ENCODE measurements at regions not wholly inside any gene's neighbourhood (a gene's known extent, or its start where the extent isn't known, plus 50 kb on each side); places are given as distances from the start of the nearest gene placed in this dataset.
"Not testable (repeated sequence)": the region's sequence is repeated elsewhere in the genome, so short reads cannot be mapped to it uniquely, and the experiment has no call there.

- TF ChIP-seq TAF1 (IDR thresholded peaks at IDR 0.05; ENCODE audit: low read depth, low read length) (no peak), SPI1 (IDR thresholded peaks at IDR 0.05; ENCODE audit: low read depth, low read length) (no peak), POU2F2 (IDR thresholded peaks at IDR 0.05; ENCODE audit: low read depth, low read length) (no peak), PAX5 (IDR thresholded peaks at IDR 0.05; ENCODE audit: insufficient read depth, low read length, severe bottlenecking) (no peak), POLR2AphosphoS5 (IDR thresholded peaks at IDR 0.05; ENCODE audit: low read depth, low read length) (no peak), POLR2A (IDR thresholded peaks at IDR 0.05; ENCODE audit: low read depth, low read length) (no peak)
- no peak for DNase-seq (ENCODE audit: insufficient read length, low spot score)
- no peak for FAIRE-seq
These were observed 79.4 kb upstream of the NXPH1 start for GRCh38 chr7:8353991-8354390.

GRCh38 chr7:8354503-8354902 lies 78.9 kb upstream of the NXPH1 start:
- TF ChIP-seq POLR2A (IDR thresholded peaks at IDR 0.05; ENCODE audit: low read depth, low read length) (no peak), POLR2AphosphoS5 (IDR thresholded peaks at IDR 0.05; ENCODE audit: low read depth, low read length) (no peak), TAF1 (IDR thresholded peaks at IDR 0.05; ENCODE audit: low read depth, low read length) (no peak), PAX5 (IDR thresholded peaks at IDR 0.05; ENCODE audit: insufficient read depth, low read length, severe bottlenecking) (no peak), POU2F2 (IDR thresholded peaks at IDR 0.05; ENCODE audit: low read depth, low read length) (no peak), SPI1 (IDR thresholded peaks at IDR 0.05; ENCODE audit: low read depth, low read length) (no peak)
- FAIRE-seq (no peak), DNase-seq (ENCODE audit: insufficient read length, low spot score) (no peak)

GRCh38 chr7:8356071-8356470 lies 77.3 kb upstream of the NXPH1 start:
- no peak for DNase-seq (ENCODE audit: insufficient read length, low spot score)
- no peak for FAIRE-seq
- TF ChIP-seq POU2F2 (IDR thresholded peaks at IDR 0.05; ENCODE audit: low read depth, low read length), result no peak
- TF ChIP-seq POLR2A (IDR thresholded peaks at IDR 0.05; ENCODE audit: low read depth, low read length), result no peak
- no peak for TF ChIP-seq POLR2AphosphoS5 (IDR thresholded peaks at IDR 0.05; ENCODE audit: low read depth, low read length)
- no peak for TF ChIP-seq PAX5 (IDR thresholded peaks at IDR 0.05; ENCODE audit: insufficient read depth, low read length, severe bottlenecking)

GRCh38 chr7:8357536-8357935 lies 75.9 kb upstream of the NXPH1 start:
- TF ChIP-seq POLR2AphosphoS5 (IDR thresholded peaks at IDR 0.05; ENCODE audit: low read depth, low read length) (no peak), PAX5 (IDR thresholded peaks at IDR 0.05; ENCODE audit: insufficient read depth, low read length, severe bottlenecking) (no peak), TAF1 (IDR thresholded peaks at IDR 0.05; ENCODE audit: low read depth, low read length) (no peak), POLR2A (IDR thresholded peaks at IDR 0.05; ENCODE audit: low read depth, low read length) (no peak), POU2F2 (IDR thresholded peaks at IDR 0.05; ENCODE audit: low read depth, low read length) (no peak), SPI1 (IDR thresholded peaks at IDR 0.05; ENCODE audit: low read depth, low read length) (no peak)
- DNase-seq (ENCODE audit: insufficient read length, low spot score) (no peak), FAIRE-seq (no peak)

- DNase-seq (ENCODE audit: insufficient read length, low spot score) (no peak), FAIRE-seq (no peak)
- no peak for TF ChIP-seq POLR2A (IDR thresholded peaks at IDR 0.05; ENCODE audit: low read depth, low read length)
These were observed 72.8 kb upstream of the NXPH1 start for GRCh38 chr7:8360564-8361153.

GRCh38 chr7:8362723-8363369 lies 70.6 kb upstream of the NXPH1 start:
- FAIRE-seq (no peak), DNase-seq (ENCODE audit: insufficient read length, low spot score) (no peak)
- peak; percentile 45 for TF ChIP-seq SPI1 (IDR thresholded peaks at IDR 0.05; ENCODE audit: low read depth, low read length)
- TF ChIP-seq POU2F2 (IDR thresholded peaks at IDR 0.05; ENCODE audit: low read depth, low read length), result no peak
- no peak for TF ChIP-seq POLR2AphosphoS5 (IDR thresholded peaks at IDR 0.05; ENCODE audit: low read depth, low read length)

- no peak for DNase-seq (ENCODE audit: insufficient read length, low spot score)
- TF ChIP-seq PAX5 (IDR thresholded peaks at IDR 0.05; ENCODE audit: insufficient read depth, low read length, severe bottlenecking) (no peak), POLR2A (IDR thresholded peaks at IDR 0.05; ENCODE audit: low read depth, low read length) (no peak), POLR2AphosphoS5 (IDR thresholded peaks at IDR 0.05; ENCODE audit: low read depth, low read length) (no peak), SPI1 (IDR thresholded peaks at IDR 0.05; ENCODE audit: low read depth, low read length) (no peak), POU2F2 (IDR thresholded peaks at IDR 0.05; ENCODE audit: low read depth, low read length) (no peak), TAF1 (IDR thresholded peaks at IDR 0.05; ENCODE audit: low read depth, low read length) (no peak)
- FAIRE-seq, result no peak
These were observed 69.9 kb upstream of the NXPH1 start for GRCh38 chr7:8363407-8364015.

DNA sequence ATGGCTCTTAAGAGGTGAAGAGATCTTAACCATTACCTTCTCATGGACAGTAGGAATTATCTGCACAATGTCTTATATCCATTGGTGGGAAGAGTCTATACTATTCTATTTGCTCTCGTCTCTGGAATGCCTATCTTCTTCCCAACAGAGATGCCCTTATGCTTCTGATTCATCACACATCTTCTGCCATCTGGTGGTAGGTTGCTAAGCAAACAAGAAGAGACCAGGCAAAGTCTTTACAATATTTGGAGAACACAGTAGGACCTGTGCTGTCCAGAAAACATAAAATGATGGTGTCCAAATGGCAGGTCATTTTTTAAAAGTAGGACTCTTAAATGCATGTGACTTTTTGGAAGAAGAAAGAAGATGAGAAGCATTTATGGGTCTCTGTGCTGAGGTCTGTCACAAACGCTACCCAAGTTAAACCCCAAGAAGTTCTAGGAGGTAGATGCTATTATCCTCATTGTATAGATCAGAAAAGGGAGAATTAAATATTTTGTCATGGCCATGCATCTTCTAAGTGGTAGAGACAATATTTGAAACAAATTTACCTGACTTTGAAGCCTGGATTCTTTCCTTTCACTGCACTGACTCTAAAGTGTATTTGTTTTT lies 67.8 kb upstream of the NXPH1 start:
- DNase-seq (ENCODE audit: insufficient read length, low spot score) (no peak), FAIRE-seq (peak; percentile 66)
- no peak for TF ChIP-seq PAX5 (IDR thresholded peaks at IDR 0.05; ENCODE audit: insufficient read depth, low read length, severe bottlenecking)
- TF ChIP-seq TAF1 (IDR thresholded peaks at IDR 0.05; ENCODE audit: low read depth, low read length), result no peak
- no peak for TF ChIP-seq POLR2A (IDR thresholded peaks at IDR 0.05; ENCODE audit: low read depth, low read length)
- TF ChIP-seq POU2F2 (IDR thresholded peaks at IDR 0.05; ENCODE audit: low read depth, low read length), result no peak
- TF ChIP-seq POLR2AphosphoS5 (IDR thresholded peaks at IDR 0.05; ENCODE audit: low read depth, low read length), result no peak

GRCh38 chr7:8368007-8368406 lies 65.4 kb upstream of the NXPH1 start:
- not testable (repeated sequence) for FAIRE-seq; DNase-seq (ENCODE audit: insufficient read length, low spot score)

DNA sequence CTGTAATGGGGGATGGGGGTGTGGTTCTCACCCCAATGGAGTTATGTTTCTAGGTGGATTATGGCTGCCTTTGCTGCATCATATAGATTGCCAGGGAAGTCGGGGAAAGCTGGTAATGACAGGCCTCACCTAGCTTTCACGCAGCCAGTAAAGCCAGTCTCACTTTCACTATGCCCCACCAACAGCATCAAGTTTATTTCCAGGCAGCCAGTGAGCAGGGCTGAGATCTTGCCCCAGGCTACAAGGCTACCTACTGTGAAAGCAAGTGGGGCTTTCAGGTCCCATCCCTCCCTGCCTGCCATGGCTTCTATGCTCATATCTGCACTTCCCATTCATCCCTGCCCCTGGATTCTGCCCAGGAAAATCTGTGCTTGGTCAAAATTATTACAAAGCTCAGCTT lies 61.7 kb upstream of the NXPH1 start:
- DNase-seq (ENCODE audit: insufficient read length, low spot score), result no peak
- no peak for TF ChIP-seq TAF1 (IDR thresholded peaks at IDR 0.05; ENCODE audit: low read depth, low read length)
- TF ChIP-seq POLR2A (IDR thresholded peaks at IDR 0.05; ENCODE audit: low read depth, low read length), result no peak
- no peak for TF ChIP-seq POU2F2 (IDR thresholded peaks at IDR 0.05; ENCODE audit: low read depth, low read length)
- TF ChIP-seq POLR2AphosphoS5 (IDR thresholded peaks at IDR 0.05; ENCODE audit: low read depth, low read length), result no peak
- no peak for TF ChIP-seq PAX5 (IDR thresholded peaks at IDR 0.05; ENCODE audit: insufficient read depth, low read length, severe bottlenecking)
- no peak for TF ChIP-seq SPI1 (IDR thresholded peaks at IDR 0.05; ENCODE audit: low read depth, low read length)
- FAIRE-seq, result no peak

All from GM12891 (cell line).